Pancreas (tissue), 10 donors: ENCODE measurements at regions not wholly inside any gene's neighbourhood (a gene's known extent, or its start where the extent isn't known, plus 50 kb on each side); places are given as distances from the start of the nearest gene placed in this dataset.

Experiments
- ATAC-seq, 4 donors: fragments of 200-7000 bp; cut with Tn5 transposase; one replicate each; pipeline versions ENCODE4 v1.8.0 to v1.9.1; 2020; ENCODE audit warnings: mild to moderate bottlenecking in 4 of 4, moderate library complexity in 4 of 4
- DNase-seq, 6 donors: peaks; one replicate each; pipeline ENCODE4 v3.0.0-alpha.2; 2020
- FAIRE-seq: peaks from 2 replicates; lab custom pipeline; 2012; peaks lifted over from hg19 to GRCh38; lab: Jason Lieb, UNC
- H3K27ac ChIP-seq, 4 donors: fragments of 200-600 bp; sonication (generic); 1 replicate in 3 of 4; 2 replicates in 1 of 4; pipeline versions ENCODE4 v1.5.0 to v1.8.0; 2020
- H3K27me3 ChIP-seq, 4 donors: fragments of 200-600 bp; one replicate each; pipeline ENCODE4 v1.8.0; 2021
- H3K36me3 ChIP-seq, 3 donors: fragments of 200-600 bp; sonication (generic) in 1 of 3; one replicate each; pipeline versions ENCODE4 v1.5.0 to v1.8.0; 2020 to 2021
- H3K4me1 ChIP-seq, 3 donors: fragments of 200-600 bp; one replicate each; pipeline ENCODE4 v1.8.0; 2021
- H3K4me3 ChIP-seq, 4 donors: fragments of 200-600 bp; sonication (generic) in 2 of 4; one replicate each; pipeline versions ENCODE4 v1.5.0 to v1.8.0; 2020 to 2021
- H3K9me3 ChIP-seq, 4 donors: fragments of 200-600 bp; one replicate each; pipeline ENCODE4 v1.8.0; 2021
- WGBS, 2 donors: extraction: QIAGEN DNeasy Blood & Tissue Kit; methylation state at CpG; one replicate each; pipeline ENCODE4 v1.1.7; 2013; 5-methylcytosine and 5-hydroxymethylcytosine counted together
- intact Hi-C, 3 donors: fragments of 100-400 bp; cut with DNase I; formaldehyde crosslinking; loops; one replicate each; pipeline versions ENCODE4 v1.11.1 to v1.14.2; 2022
- TF ChIP-seq, protein P1 (sequence below), 4 donors: fragments of 200-600 bp; sonication (generic) in 3 of 4; IDR thresholded peaks; one replicate each; pipeline versions ENCODE4 v1.5.0 to v1.8.0; 2021; ENCODE audit warnings: antibody characterized with exemption in 4 of 4
- donor health status: healthy with polysubstance abuse.
- donor health status: DM: no; HTN: no; CAD: no; lungs with moderate emphysema.
- donor health status: DM: no; HTN: no; CAD: no.
- donor health status: control.
- donor health status: control.
- donor health status: Bipolar disorder and iron deficiency.
- donor health status: DM: yes; HTN: yes; CAD: no.
- donor health status: DM: no; HTN: no; CAD: no.
- donor health status: DM: no; HTN: no; CAD: no.
- donor health status: DM: yes; HTN: yes; CAD: no.

DNA sequence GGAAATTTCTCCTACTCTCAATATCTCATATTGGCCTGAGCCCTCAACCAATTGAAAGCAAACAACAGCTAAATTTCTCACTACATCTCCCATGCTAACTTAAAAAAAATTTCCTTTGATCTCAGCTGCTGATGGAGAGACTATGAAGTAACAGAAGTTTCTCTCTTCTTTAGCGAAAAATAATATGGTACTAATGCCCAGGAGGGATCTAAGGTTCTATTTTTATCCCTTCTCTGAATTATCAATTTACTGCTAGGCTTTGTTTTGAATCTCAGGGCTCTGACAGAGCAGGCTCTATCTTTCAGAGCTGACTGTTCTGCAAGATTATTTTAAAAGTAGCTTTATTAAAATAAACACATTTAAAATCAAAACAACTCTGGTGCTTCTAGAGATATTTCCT lies 558.6 kb downstream of the KCNA4 start:
- 26 to 30% methylated on average over 1 of the region's 1 CpG for WGBS, 2 donors
- H3K27ac ChIP-seq, result no peak overlapping the region
- no peaks in the 10 kb centered on the region for H3K4me1 ChIP-seq
- intact Hi-C loops, result no loop called here
- no peak overlapping the region for H3K4me3 ChIP-seq
- H3K36me3 ChIP-seq, result no peaks in the 10 kb centered on the region
- no peaks in the 10 kb centered on the region for H3K27me3 ChIP-seq
- TF ChIP-seq, protein P1, sequence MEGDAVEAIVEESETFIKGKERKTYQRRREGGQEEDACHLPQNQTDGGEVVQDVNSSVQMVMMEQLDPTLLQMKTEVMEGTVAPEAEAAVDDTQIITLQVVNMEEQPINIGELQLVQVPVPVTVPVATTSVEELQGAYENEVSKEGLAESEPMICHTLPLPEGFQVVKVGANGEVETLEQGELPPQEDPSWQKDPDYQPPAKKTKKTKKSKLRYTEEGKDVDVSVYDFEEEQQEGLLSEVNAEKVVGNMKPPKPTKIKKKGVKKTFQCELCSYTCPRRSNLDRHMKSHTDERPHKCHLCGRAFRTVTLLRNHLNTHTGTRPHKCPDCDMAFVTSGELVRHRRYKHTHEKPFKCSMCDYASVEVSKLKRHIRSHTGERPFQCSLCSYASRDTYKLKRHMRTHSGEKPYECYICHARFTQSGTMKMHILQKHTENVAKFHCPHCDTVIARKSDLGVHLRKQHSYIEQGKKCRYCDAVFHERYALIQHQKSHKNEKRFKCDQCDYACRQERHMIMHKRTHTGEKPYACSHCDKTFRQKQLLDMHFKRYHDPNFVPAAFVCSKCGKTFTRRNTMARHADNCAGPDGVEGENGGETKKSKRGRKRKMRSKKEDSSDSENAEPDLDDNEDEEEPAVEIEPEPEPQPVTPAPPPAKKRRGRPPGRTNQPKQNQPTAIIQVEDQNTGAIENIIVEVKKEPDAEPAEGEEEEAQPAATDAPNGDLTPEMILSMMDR (IDR thresholded peaks at IDR 0.05), result no peak
- DNase-seq (no peak), ATAC-seq (no peak), FAIRE-seq (no peak)
- H3K9me3 ChIP-seq, result no peaks in the 10 kb centered on the region

DNA sequence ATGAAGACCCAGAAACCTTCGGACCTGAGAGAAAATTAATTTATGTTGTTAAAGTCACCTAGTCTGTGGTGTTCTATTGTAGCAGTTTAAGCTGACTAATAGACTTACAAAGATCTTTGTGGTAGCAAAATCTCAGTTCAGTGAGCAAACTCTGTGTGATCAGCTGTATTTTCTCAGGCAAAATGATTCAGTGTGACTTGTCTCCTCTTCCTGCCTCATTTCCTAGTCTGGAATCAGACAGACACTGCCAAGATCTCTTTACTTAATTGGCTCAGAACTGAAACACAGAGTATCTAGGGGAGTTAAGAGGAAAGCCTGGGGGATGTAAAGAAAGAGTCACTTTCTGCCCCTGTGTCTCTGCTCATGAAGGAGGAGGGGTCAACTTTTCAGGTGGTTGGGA lies 564.7 kb downstream of the KCNA4 start:
- FAIRE-seq (no peak), ATAC-seq (no peak), DNase-seq (no peak)
- 13 to 20% methylated on average over 1 of the region's 1 CpG for WGBS, 2 donors
- Histone ChIP-seq H3K27me3 (no peaks in the 10 kb centered on the region), H3K4me3 (no peak overlapping the region), H3K36me3 (no peaks in the 10 kb centered on the region), H3K4me1 (no peaks in the 10 kb centered on the region), H3K27ac (no peak overlapping the region), H3K9me3 (no peaks in the 10 kb centered on the region)
- intact Hi-C loops, result no loop called here
- TF ChIP-seq, protein P1 (IDR thresholded peaks at IDR 0.05), result no peak

DNA sequence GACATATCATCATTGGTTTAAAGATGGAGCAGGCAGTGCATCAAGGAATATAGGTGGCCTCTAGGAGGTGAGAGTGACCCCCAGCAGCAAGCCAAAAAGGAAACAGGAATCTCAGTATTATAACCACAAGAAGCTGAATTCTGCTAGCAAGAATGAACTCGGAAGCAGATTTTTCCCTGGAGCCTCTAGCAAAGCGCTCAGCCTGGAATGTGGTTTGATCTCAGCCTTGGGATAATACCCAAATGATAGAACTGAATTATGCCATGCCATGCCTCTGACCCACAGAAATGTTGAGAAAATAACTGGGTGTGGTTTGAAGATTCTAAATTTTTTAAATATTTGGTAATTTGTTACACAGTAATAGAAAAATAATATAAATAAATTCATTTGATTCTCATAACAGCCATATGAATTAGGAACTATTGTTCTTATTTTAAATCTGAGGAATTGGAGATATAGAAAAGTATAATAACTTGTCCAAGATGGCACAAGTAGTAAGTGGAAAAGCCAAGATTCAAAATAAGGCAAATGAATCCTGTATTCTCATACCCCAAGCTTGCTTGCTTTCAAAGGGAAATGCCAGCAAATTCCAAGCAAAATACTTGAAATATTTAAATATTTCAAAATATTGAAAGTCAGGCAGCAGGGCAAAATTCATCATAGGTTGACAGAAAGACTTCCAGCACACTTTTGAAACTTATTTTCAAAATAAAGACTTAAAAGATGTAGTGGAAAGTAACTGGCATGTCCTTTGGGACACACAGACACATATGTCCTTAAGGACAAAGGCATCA lies 567.4 kb downstream of the KCNA4 start:
- Histone ChIP-seq H3K36me3 (no peaks in the 10 kb centered on the region), H3K4me3 (no peak overlapping the region), H3K4me1 (no peaks in the 10 kb centered on the region), H3K27me3 (no peaks in the 10 kb centered on the region), H3K9me3 (no peaks in the 10 kb centered on the region), H3K27ac (no peak overlapping the region)
- ATAC-seq, result peak in 1 of 4 donors; percentile 20
- intact Hi-C loops, result no loop called here
- FAIRE-seq, result no peak
- no peak for DNase-seq
- TF ChIP-seq, protein P1 (IDR thresholded peaks at IDR 0.05), result no peak
- 80 to 81% methylated on average over 2 of the region's 2 CpGs for WGBS, 2 donors

DNA sequence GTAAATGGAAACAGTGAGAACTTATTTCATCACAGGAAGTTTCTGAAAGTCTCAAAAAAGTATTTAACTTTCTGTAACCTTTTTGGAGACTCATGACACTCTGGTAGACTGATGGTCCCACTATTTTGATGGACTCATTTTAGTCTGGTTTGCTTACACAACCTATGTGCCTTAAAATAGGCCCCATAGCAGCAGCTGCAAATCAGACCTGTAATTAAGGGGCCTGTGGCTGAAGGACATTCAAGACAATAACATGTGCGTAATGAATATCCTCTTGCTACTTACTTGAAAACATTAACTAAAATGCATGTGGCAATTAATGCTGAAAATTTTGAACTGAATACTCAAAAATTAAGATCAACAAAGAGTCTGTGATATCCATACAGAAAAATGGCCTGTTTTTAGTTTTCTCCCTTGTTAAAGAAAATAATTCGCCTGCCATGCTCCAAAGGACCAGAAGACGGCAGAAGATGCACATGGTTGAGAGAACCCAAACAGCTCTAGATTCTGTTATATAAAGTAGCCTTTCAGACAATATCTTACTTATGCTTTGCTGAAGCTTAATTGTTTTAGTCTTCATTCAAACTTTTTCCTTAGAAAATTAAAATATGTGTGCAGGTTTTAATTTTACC lies 568.5 kb downstream of the KCNA4 start:
- Histone ChIP-seq H3K36me3 (no peaks in the 10 kb centered on the region), H3K4me3 (no peak overlapping the region), H3K9me3 (no peaks in the 10 kb centered on the region), H3K4me1 (no peaks in the 10 kb centered on the region), H3K27ac (no peak overlapping the region), H3K27me3 (no peaks in the 10 kb centered on the region)
- TF ChIP-seq, protein P1 (IDR thresholded peaks at IDR 0.05), result no peak
- intact Hi-C loops, result no loop called here
- DNase-seq (no peak), FAIRE-seq (no peak), ATAC-seq (peak in 1 of 4 donors; percentile 50)
- 70 to 75% methylated on average over 3 of the region's 3 CpGs for WGBS, 2 donors

DNA sequence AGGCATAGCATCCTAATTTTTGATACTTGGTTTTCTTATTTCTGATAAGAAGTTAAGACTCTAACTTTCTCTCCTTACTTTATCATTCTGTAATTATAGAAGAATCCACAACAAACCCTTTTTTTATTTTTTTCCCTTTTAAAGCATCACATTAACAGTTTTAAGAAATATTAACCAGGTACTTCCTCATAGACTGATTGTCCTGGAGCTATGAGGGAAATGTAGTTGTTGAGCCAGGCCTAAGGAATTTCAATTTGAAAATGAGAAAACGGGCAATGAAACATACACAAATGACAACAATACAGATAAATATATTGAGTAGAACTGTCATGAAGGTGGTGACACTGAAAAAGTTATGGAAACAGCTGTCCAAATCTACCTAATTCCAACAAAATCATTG lies 569.0 kb downstream of the KCNA4 start:
- FAIRE-seq, result no peak
- 43 to 67% methylated on average over 1 of the region's 1 CpG for WGBS, 2 donors
- no peak overlapping the region for H3K4me3 ChIP-seq
- no peaks in the 10 kb centered on the region for H3K36me3 ChIP-seq
- TF ChIP-seq, protein P1 (IDR thresholded peaks at IDR 0.05), result no peak
- no peak for ATAC-seq
- H3K27me3 ChIP-seq, result no peaks in the 10 kb centered on the region
- no peak for DNase-seq
- H3K27ac ChIP-seq, result no peak overlapping the region
- intact Hi-C loops, result no loop called here
- no peaks in the 10 kb centered on the region for H3K4me1 ChIP-seq
- H3K9me3 ChIP-seq, result no peaks in the 10 kb centered on the region
